HepG2 (cell line): ENCODE measurements at regions not wholly inside any gene's neighbourhood (a gene's known extent, or its start where the extent isn't known, plus 50 kb on each side); places are given as distances from the start of the nearest gene placed in this dataset.

Experiments
- ATAC-seq: fragments of 200-7000 bp; cut with Tn5 transposase; 3 replicates; pipeline ENCODE4 v1.9.1; 2020; ENCODE audit warnings: mild to moderate bottlenecking, moderate library complexity
- BruUV-seq: library from RNA; stranded (reverse); fragments of 400-500 nt; replicated peaks from 2 replicates; lab custom pipeline; 2021; lab: Mats Ljungman, UMichigan
- CTCF ChIA-PET: fragments of 300-600 bp; formaldehyde crosslinking; extraction: SDS; loops from one replicate; lab custom pipeline; 2021; ENCODE audit warnings: low total read pairs, inconsistent platforms, low intra/inter-chr PET ratio; lab: Yijun Ruan, JAX
- POLR2A ChIA-PET: fragments of 350-600 bp; sonication (Branson Sonifier 250); formaldehyde crosslinking; loops from one replicate; lab custom pipeline; 2020; ENCODE audit warnings: antibody characterized with exemption, inconsistent platforms; lab: Yijun Ruan, JAX
- DNase-seq: peaks from one replicate; pipeline ENCODE4 v3.0.0-alpha.2; 2015; ENCODE audit warnings: low spot score
- FAIRE-seq: peaks from 3 replicates; lab custom pipeline; 2011; peaks lifted over from hg19 to GRCh38; lab: Jason Lieb, UNC
- H2AFZ ChIP-seq: one replicate; pipeline ENCODE4 v1.6.1; 2011; ENCODE audit warnings: low read length, inconsistent platforms
- H3K27ac ChIP-seq: fragments of 300-600 bp; 3 replicates; pipeline ENCODE4 v1.8.0; 2011; ENCODE audit warnings: mixed run types, mild to moderate bottlenecking, mixed read lengths, low read length, inconsistent platforms; ENCODE audit not compliant: insufficient read depth; ENCODE audit errors: extremely low read length
- H3K27me3 ChIP-seq, 2 experiments: fragments of 200-600 bp in 1 of 2; 2 replicates in 1 of 2; 3 replicates in 1 of 2; pipeline versions ENCODE4 v1.6.0 to v1.8.0; 2011; ENCODE audit warnings: low read length in 2 of 2, mild to moderate bottlenecking in 2 of 2, moderate library complexity in 2 of 2, inconsistent platforms in 1 of 2; ENCODE audit not compliant: insufficient read depth in 2 of 2, control insufficient read depth in 1 of 2
- H3K36me3 ChIP-seq, 2 experiments: fragments of 200-600 bp in 1 of 2; replicated peaks in 1 of 2; 2 replicates in 1 of 2; 3 replicates in 1 of 2; pipeline versions ENCODE4 v1.5.1 to v1.8.0; 2011; ENCODE audit warnings: low read length in 2 of 2, inconsistent platforms in 1 of 2; ENCODE audit not compliant: insufficient read depth in 2 of 2, control insufficient read depth in 1 of 2
- H3K4me1 ChIP-seq: 2 replicates; pipeline ENCODE4 v1.5.1; 2012; ENCODE audit warnings: low read length, inconsistent platforms; ENCODE audit not compliant: insufficient read depth
- H3K4me2 ChIP-seq: 2 replicates; pipeline ENCODE4 v1.6.0; 2011; ENCODE audit warnings: low read depth, low read length, inconsistent platforms
- H3K4me3 ChIP-seq, 3 experiments: fragments of 200-600 bp in 1 of 3; sonication (generic), shearing (Covaris generic) in 1 of 3; replicated peaks in 1 of 3; 2 replicates each; pipeline ENCODE4 v1.5.1; 2011 to 2016; ENCODE audit warnings: low read length in 3 of 3, inconsistent platforms in 2 of 3, low read depth in 2 of 3, mild to moderate bottlenecking in 2 of 3, control low read depth in 1 of 3, mixed read lengths in 1 of 3; ENCODE audit not compliant: insufficient read depth in 1 of 3
- H3K79me2 ChIP-seq: one replicate; pipeline ENCODE4 v1.6.1; 2011; ENCODE audit warnings: low read length, inconsistent platforms; ENCODE audit not compliant: insufficient read depth
- H3K9ac ChIP-seq: 2 replicates; pipeline ENCODE4 v1.6.0; 2011; ENCODE audit warnings: mild to moderate bottlenecking, low read depth, low read length, inconsistent platforms; ENCODE audit not compliant: insufficient read depth
- H3K9me3 ChIP-seq: 2 replicates; pipeline ENCODE4 v1.5.1; 2012; ENCODE audit warnings: mild to moderate bottlenecking, low read length
- H4K20me1 ChIP-seq: 2 replicates; pipeline ENCODE4 v1.6.0; 2011; ENCODE audit warnings: inconsistent platforms, mild to moderate bottlenecking, low read length, moderate library complexity; ENCODE audit not compliant: insufficient read depth
- DNMT3B ChIP-seq: conservative IDR thresholded peaks from 2 replicates; pipeline ENCODE4 v1.6.1; 2016; ENCODE audit warnings: missing biosample characterization, control low read depth
- DPF2 ChIP-seq: sonication (generic); formaldehyde crosslinking; IDR thresholded peaks from 2 replicates; pipeline ENCODE4 v1.4.0; 2020; ENCODE audit warnings: mild to moderate bottlenecking, low read depth, missing genetic modification reagents, borderline replicate concordance
- DRAP1 ChIP-seq: IDR thresholded peaks from 2 replicates; pipeline ENCODE4 v1.6.1; 2016; ENCODE audit warnings: missing genetic modification reagents, missing compliant biosample characterization
- HOXA3 ChIP-seq: sonication (generic); formaldehyde crosslinking; IDR thresholded peaks from 2 replicates; pipeline ENCODE4 v1.5.0; 2020; ENCODE audit warnings: missing genetic modification reagents
- HOXD1 ChIP-seq: sonication (generic); formaldehyde crosslinking; IDR thresholded peaks from 2 replicates; pipeline ENCODE4 v1.5.0; 2020; ENCODE audit warnings: missing genetic modification reagents
- MXI1 ChIP-seq: IDR thresholded peaks from 3 replicates; pipeline ENCODE4 v1.6.1; 2012; ENCODE audit warnings: low read depth, low read length, inconsistent platforms, borderline replicate concordance
- NFAT5 ChIP-seq: sonication (generic); formaldehyde crosslinking; IDR thresholded peaks from 2 replicates; pipeline ENCODE4 v1.4.0; 2020; ENCODE audit warnings: missing genetic modification reagents
- NFIC ChIP-seq: IDR thresholded peaks from 2 replicates; pipeline ENCODE4 v1.6.1; 2012; ENCODE audit warnings: mild to moderate bottlenecking, low read length, inconsistent platforms
- PHF21A ChIP-seq: sonication (generic); formaldehyde crosslinking; IDR thresholded peaks from 2 replicates; pipeline ENCODE4 v1.5.0; 2020; ENCODE audit warnings: mild to moderate bottlenecking, missing genetic modification reagents
- RXRB ChIP-seq: IDR thresholded peaks from 2 replicates; pipeline ENCODE4 v1.6.1; 2016; ENCODE audit warnings: borderline replicate concordance, missing genetic modification reagents, missing compliant biosample characterization
- ZNF556 ChIP-seq: sonication (generic); formaldehyde crosslinking; IDR thresholded peaks from 2 replicates; pipeline ENCODE4 v1.4.0; 2020; ENCODE audit warnings: mild to moderate bottlenecking, missing genetic modification reagents, borderline replicate concordance
- ZNF788 ChIP-seq: sonication (generic); formaldehyde crosslinking; IDR thresholded peaks from 2 replicates; pipeline ENCODE4 v1.5.0; 2020; ENCODE audit warnings: mild to moderate bottlenecking, missing genetic modification reagents, borderline replicate concordance
- WGBS: methylation state at CpG from one replicate; pipeline ENCODE4 v1.1.6; 2017; ENCODE audit warnings: low lambda C conversion rate; 5-methylcytosine and 5-hydroxymethylcytosine counted together
- in situ Hi-C: cut with HindIII; loops from 2 replicates; pipeline ENCODE4 v1.10.0; 2017; ENCODE audit warnings: low pct_unique_long_range_greater_than_20kb; ENCODE audit not compliant: extremely low pct_ligation_motif_present
- intact Hi-C: fragments of 100-400 bp; cut with micrococcal nuclease; formaldehyde crosslinking; loops from one replicate; pipeline ENCODE4 v1.10.0; 2022; ENCODE audit not compliant: unreplicated experiment
- TF ChIP-seq, protein P1 (sequence below): fragments of 450-650 bp; IDR thresholded peaks from 2 replicates; pipeline ENCODE4 v1.6.1; 2016
- TF ChIP-seq, protein P2 (sequence below): sonication (generic); formaldehyde crosslinking; IDR thresholded peaks from 2 replicates; pipeline ENCODE4 v1.4.0; 2020; ENCODE audit warnings: missing genetic modification reagents, borderline replicate concordance

GRCh38 chr12:89874146-89874545 lies 165.5 kb upstream of the ATP2B1 start (continued):
- TF ChIP-seq NFAT5 (CRISPR knock-in tag) (no peak), PHF21A (CRISPR knock-in tag) (no peak), RXRB (no peak), ZNF556 (CRISPR knock-in tag) (no peak), NFIC (no peak)

DNA sequence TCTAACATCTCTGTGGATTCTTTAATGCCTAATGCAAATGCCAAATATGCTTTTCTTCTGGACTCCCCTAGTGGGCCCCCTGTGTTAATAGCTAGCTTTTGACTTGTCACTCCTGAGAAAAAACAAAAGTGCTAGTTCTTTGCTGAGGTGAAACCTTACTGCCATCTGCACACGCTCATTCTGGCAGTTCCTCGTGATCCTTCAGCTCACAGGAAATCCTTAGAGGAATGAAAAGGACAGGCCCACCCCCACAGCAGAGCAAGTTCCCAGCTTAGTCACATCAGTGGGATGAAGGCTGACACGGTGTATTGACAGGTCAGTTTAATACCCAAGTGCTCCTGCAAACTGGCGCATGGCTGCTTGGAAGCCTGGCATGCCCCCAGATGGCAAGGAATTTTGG lies 165.1 kb upstream of the ATP2B1 start:
- Histone ChIP-seq H3K27ac (no peak overlapping the region), H2AFZ (no peak overlapping the region), H3K4me2 (no peak overlapping the region), H3K4me3 (no peak overlapping the region), H3K9me3 (peaks cover 13% of the 10 kb centered on the region), H4K20me1 (no peaks in the 10 kb centered on the region), H3K9ac (no peak overlapping the region), H3K36me3 (no peaks in the 10 kb centered on the region), H3K27me3 (no peaks in the 10 kb centered on the region), H3K4me1 (no peaks in the 10 kb centered on the region), H3K79me2 (no peaks in the 10 kb centered on the region)
- ChIA-PET CTCF (no interaction called here), POLR2A (no interaction called here)
- BruUV-seq: no TSS peak
- 22% methylated on average over 3 of the region's 4 CpGs for WGBS
- in situ Hi-C loops (no loop called here), intact Hi-C loops (no loop called here)
- ATAC-seq (no peak), DNase-seq (no peak), FAIRE-seq (no peak)
- TF ChIP-seq, protein P1, sequence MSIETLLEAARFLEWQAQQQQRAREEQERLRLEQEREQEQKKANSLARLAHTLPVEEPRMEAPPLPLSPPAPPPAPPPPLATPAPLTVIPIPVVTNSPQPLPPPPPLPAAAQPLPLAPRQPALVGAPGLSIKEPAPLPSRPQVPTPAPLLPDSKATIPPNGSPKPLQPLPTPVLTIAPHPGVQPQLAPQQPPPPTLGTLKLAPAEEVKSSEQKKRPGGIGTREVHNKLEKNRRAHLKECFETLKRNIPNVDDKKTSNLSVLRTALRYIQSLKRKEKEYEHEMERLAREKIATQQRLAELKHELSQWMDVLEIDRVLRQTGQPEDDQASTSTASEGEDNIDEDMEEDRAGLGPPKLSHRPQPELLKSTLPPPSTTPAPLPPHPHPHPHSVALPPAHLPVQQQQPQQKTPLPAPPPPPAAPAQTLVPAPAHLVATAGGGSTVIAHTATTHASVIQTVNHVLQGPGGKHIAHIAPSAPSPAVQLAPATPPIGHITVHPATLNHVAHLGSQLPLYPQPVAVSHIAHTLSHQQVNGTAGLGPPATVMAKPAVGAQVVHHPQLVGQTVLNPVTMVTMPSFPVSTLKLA: no peak
- TF ChIP-seq HOXD1 (CRISPR knock-in tag) (no peak), DNMT3B (CRISPR knock-in tag) (no peak), MXI1 (no peak), DRAP1 (no peak), HOXA3 (CRISPR knock-in tag) (no peak), DPF2 (CRISPR knock-in tag) (no peak), ZNF788 (CRISPR knock-in tag) (no peak)
- TF ChIP-seq, protein P2, sequence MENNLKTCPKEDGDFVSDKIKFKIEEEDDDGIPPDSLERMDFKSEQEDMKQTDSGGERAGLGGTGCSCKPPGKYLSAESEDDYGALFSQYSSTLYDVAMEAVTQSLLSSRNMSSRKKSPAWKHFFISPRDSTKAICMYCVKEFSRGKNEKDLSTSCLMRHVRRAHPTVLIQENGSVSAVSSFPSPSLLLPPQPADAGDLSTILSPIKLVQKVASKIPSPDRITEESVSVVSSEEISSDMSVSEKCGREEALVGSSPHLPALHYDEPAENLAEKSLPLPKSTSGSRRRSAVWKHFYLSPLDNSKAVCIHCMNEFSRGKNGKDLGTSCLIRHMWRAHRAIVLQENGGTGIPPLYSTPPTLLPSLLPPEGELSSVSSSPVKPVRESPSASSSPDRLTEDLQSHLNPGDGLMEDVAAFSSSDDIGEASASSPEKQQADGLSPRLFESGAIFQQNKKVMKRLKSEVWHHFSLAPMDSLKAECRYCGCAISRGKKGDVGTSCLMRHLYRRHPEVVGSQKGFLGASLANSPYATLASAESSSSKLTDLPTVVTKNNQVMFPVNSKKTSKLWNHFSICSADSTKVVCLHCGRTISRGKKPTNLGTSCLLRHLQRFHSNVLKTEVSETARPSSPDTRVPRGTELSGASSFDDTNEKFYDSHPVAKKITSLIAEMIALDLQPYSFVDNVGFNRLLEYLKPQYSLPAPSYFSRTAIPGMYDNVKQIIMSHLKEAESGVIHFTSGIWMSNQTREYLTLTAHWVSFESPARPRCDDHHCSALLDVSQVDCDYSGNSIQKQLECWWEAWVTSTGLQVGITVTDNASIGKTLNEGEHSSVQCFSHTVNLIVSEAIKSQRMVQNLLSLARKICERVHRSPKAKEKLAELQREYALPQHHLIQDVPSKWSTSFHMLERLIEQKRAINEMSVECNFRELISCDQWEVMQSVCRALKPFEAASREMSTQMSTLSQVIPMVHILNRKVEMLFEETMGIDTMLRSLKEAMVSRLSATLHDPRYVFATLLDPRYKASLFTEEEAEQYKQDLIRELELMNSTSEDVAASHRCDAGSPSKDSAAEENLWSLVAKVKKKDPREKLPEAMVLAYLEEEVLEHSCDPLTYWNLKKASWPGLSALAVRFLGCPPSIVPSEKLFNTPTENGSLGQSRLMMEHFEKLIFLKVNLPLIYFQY: no peak
